Stomach smooth muscle (tissue), 2 donors: ENCODE measurements at regions not wholly inside any gene's neighbourhood (a gene's known extent, or its start where the extent isn't known, plus 50 kb on each side); places are given as distances from the start of the nearest gene placed in this dataset.

Experiments
- H3K27ac ChIP-seq: one replicate; pipeline ENCODE4 v1.7.0; 2013; ENCODE audit warnings: mild to moderate bottlenecking, low read length, inconsistent platforms
- H3K27me3 ChIP-seq, 2 donors: one replicate each; pipeline ENCODE4 v1.7.0; 2013; ENCODE audit warnings: low read length in 2 of 2; ENCODE audit not compliant: insufficient read depth in 2 of 2, control insufficient read depth in 1 of 2
- H3K36me3 ChIP-seq, 2 donors: one replicate each; pipeline ENCODE4 v1.7.0; 2013; ENCODE audit warnings: low read length in 2 of 2; ENCODE audit not compliant: control insufficient read depth in 2 of 2, insufficient read depth in 2 of 2
- H3K4me1 ChIP-seq: one replicate; pipeline ENCODE4 v1.7.0; 2013; ENCODE audit warnings: low read length; ENCODE audit not compliant: control insufficient read depth, insufficient read depth
- H3K4me3 ChIP-seq, 2 donors: one replicate each; pipeline ENCODE4 v1.7.0; 2013; ENCODE audit warnings: low read length in 2 of 2
- H3K9ac ChIP-seq, 2 donors: one replicate each; pipeline ENCODE4 v1.7.0; 2013; ENCODE audit warnings: low read length in 2 of 2, mild to moderate bottlenecking in 1 of 2
- H3K9me3 ChIP-seq, 2 donors: one replicate each; pipeline ENCODE4 v1.7.0; 2013; ENCODE audit warnings: low read length in 2 of 2; ENCODE audit not compliant: control insufficient read depth in 2 of 2
- donor health status: healthy.
- donor health status: Pancreatic carcinoma.

- H3K27ac ChIP-seq = no peak overlapping the region
- H3K36me3 ChIP-seq = no peaks in the 10 kb centered on the region
- H3K4me1 ChIP-seq = no peaks in the 10 kb centered on the region
- H3K9ac ChIP-seq = no peak overlapping the region
- no peaks in the 10 kb centered on the region for H3K27me3 ChIP-seq
- no peak overlapping the region for H3K4me3 ChIP-seq
- no peaks in the 10 kb centered on the region for H3K9me3 ChIP-seq
Measured at GRCh38 chr4:130186931-130187330, 1091.0 kb downstream of the C4orf33 start.

GRCh38 chr4:130187587-130187986, 1091.6 kb downstream of the C4orf33 start:
- Histone ChIP-seq H3K9ac (no peak overlapping the region), H3K27me3 (no peaks in the 10 kb centered on the region), H3K27ac (no peak overlapping the region), H3K4me3 (no peak overlapping the region), H3K36me3 (no peaks in the 10 kb centered on the region), H3K9me3 (no peaks in the 10 kb centered on the region), H3K4me1 (no peaks in the 10 kb centered on the region)

- no peak overlapping the region for H3K4me3 ChIP-seq
Measured at GRCh38 chr4:130192787-130193186, 1096.8 kb downstream of the C4orf33 start.

GRCh38 chr4:130197946-130198345, 1102.0 kb downstream of the C4orf33 start:
- no peaks in the 10 kb centered on the region for H3K27me3 ChIP-seq
- H3K9ac ChIP-seq = no peak overlapping the region
- peaks cover 0 to 11% of the 10 kb centered on the region in 2 donors for H3K9me3 ChIP-seq
- H3K4me1 ChIP-seq = no peaks in the 10 kb centered on the region
- H3K36me3 ChIP-seq = no peaks in the 10 kb centered on the region
- H3K27ac ChIP-seq = no peak overlapping the region
- no peak overlapping the region for H3K4me3 ChIP-seq

More at GRCh38 chr4:130192787-130193186, 1096.8 kb downstream of the C4orf33 start:
- Histone ChIP-seq H3K9ac (no peak overlapping the region), H3K27me3 (no peaks in the 10 kb centered on the region), H3K36me3 (no peaks in the 10 kb centered on the region), H3K9me3 (no peaks in the 10 kb centered on the region), H3K4me1 (no peaks in the 10 kb centered on the region), H3K27ac (no peak overlapping the region)

- no peaks in the 10 kb centered on the region for H3K4me1 ChIP-seq
- no peaks in the 10 kb centered on the region for H3K36me3 ChIP-seq
- H3K27ac ChIP-seq = no peak overlapping the region
- no peak overlapping the region for H3K4me3 ChIP-seq
- peaks cover 0 to 11% of the 10 kb centered on the region in 2 donors for H3K9me3 ChIP-seq
- H3K27me3 ChIP-seq = no peaks in the 10 kb centered on the region
- H3K9ac ChIP-seq = no peak overlapping the region
Measured at GRCh38 chr4:130203571-130203970, 1107.6 kb downstream of the C4orf33 start.

- Histone ChIP-seq H3K27ac (no peak overlapping the region), H3K4me1 (no peaks in the 10 kb centered on the region), H3K36me3 (no peaks in the 10 kb centered on the region), H3K4me3 (no peak overlapping the region), H3K9ac (no peak overlapping the region), H3K9me3 (no peaks in the 10 kb centered on the region), H3K27me3 (no peaks in the 10 kb centered on the region)
Measured at GRCh38 chr4:130210864-130211263, 1114.9 kb downstream of the C4orf33 start.

- no peaks in the 10 kb centered on the region for H3K4me1 ChIP-seq
- H3K4me3 ChIP-seq = no peak overlapping the region
- no peaks in the 10 kb centered on the region for H3K9me3 ChIP-seq
- no peak overlapping the region for H3K27ac ChIP-seq
- no peak overlapping the region for H3K9ac ChIP-seq
- H3K27me3 ChIP-seq = no peaks in the 10 kb centered on the region
- H3K36me3 ChIP-seq = no peaks in the 10 kb centered on the region
Measured at GRCh38 chr4:130214268-130214667, 1118.3 kb downstream of the C4orf33 start.

- no peaks in the 10 kb centered on the region for H3K4me1 ChIP-seq
- no peaks in the 10 kb centered on the region for H3K9me3 ChIP-seq
- H3K27ac ChIP-seq = no peak overlapping the region
- H3K27me3 ChIP-seq = no peaks in the 10 kb centered on the region
- H3K36me3 ChIP-seq = no peaks in the 10 kb centered on the region
- no peak overlapping the region for H3K4me3 ChIP-seq
- no peak overlapping the region for H3K9ac ChIP-seq
Measured at GRCh38 chr4:130233377-130234047, 1137.6 kb downstream of the C4orf33 start.

- Histone ChIP-seq H3K9me3 (no peaks in the 10 kb centered on the region), H3K9ac (no peak overlapping the region), H3K4me3 (no peak overlapping the region), H3K36me3 (no peaks in the 10 kb centered on the region), H3K27ac (no peak overlapping the region), H3K27me3 (no peaks in the 10 kb centered on the region), H3K4me1 (no peaks in the 10 kb centered on the region)
Measured at GRCh38 chr4:130238121-130238520, 1142.2 kb downstream of the C4orf33 start.

GRCh38 chr4:130249002-130249401, 1153.0 kb downstream of the C4orf33 start:
- Histone ChIP-seq H3K9ac (no peak overlapping the region), H3K4me3 (no peak overlapping the region), H3K9me3 (no peaks in the 10 kb centered on the region), H3K27ac (no peak overlapping the region), H3K27me3 (no peaks in the 10 kb centered on the region), H3K4me1 (no peaks in the 10 kb centered on the region), H3K36me3 (no peaks in the 10 kb centered on the region)

- Histone ChIP-seq H3K27ac (no peak overlapping the region), H3K36me3 (no peaks in the 10 kb centered on the region), H3K9ac (no peak overlapping the region), H3K9me3 (no peaks in the 10 kb centered on the region), H3K4me1 (no peaks in the 10 kb centered on the region), H3K4me3 (no peak overlapping the region), H3K27me3 (no peaks in the 10 kb centered on the region)
Measured at GRCh38 chr4:130257271-130257670, 1161.3 kb downstream of the C4orf33 start.
